C4-2B (cell line): ENCODE measurements at regions not wholly inside any gene's neighbourhood (a gene's known extent, or its start where the extent isn't known, plus 50 kb on each side); places are given as distances from the start of the nearest gene placed in this dataset.
"Not testable (repeated sequence)": the region's sequence is repeated elsewhere in the genome, so short reads cannot be mapped to it uniquely, and the experiment has no call there.

ENCODE experiments used
- H3K27ac ChIP-seq: fragments of 450-650 bp; 2 replicates; pipeline ENCODE4 v1.5.1; 2017
- CTCF ChIP-seq: fragments of 450-650 bp; conservative IDR thresholded peaks from 2 replicates; pipeline ENCODE4 v1.5.1; 2017; ENCODE audit warnings: mild to moderate bottlenecking
- ZFX ChIP-seq: fragments of 450-650 bp; IDR thresholded peaks from 2 replicates; pipeline ENCODE4 v1.6.1; 2017

GRCh38 chr7:42662862-42663261, 249.0 kb downstream of the C7orf25 start:
- TF ChIP-seq ZFX = no peak
- no peak for TF ChIP-seq CTCF
- no peak overlapping the region for H3K27ac ChIP-seq

GRCh38 chr7:42661312-42661711, 250.6 kb downstream of the C7orf25 start:
- H3K27ac ChIP-seq = no peak overlapping the region
- TF ChIP-seq ZFX (no peak), CTCF (no peak)

GRCh38 chr7:42650701-42651100, 261.2 kb downstream of the C7orf25 start:
- no peak for TF ChIP-seq CTCF
- no peak for TF ChIP-seq ZFX
- no peak overlapping the region for H3K27ac ChIP-seq

GRCh38 chr7:42650171-42650570, 261.7 kb downstream of the C7orf25 start:
- H3K27ac ChIP-seq = no peak overlapping the region
- TF ChIP-seq ZFX = no peak
- TF ChIP-seq CTCF = no peak

GRCh38 chr7:42645906-42646305, 266.0 kb downstream of the C7orf25 start:
- no peak overlapping the region for H3K27ac ChIP-seq
- TF ChIP-seq CTCF (no peak), ZFX (no peak)

- TF ChIP-seq ZFX (no peak), CTCF (no peak)
- H3K27ac ChIP-seq = no peak overlapping the region
Measured at GRCh38 chr7:42642699-42643098, 269.2 kb downstream of the C7orf25 start.

- TF ChIP-seq CTCF = peak; percentile 34
- no peak for TF ChIP-seq ZFX
- H3K27ac ChIP-seq = no peak overlapping the region
Measured at GRCh38 chr7:42639930-42640329, 271.9 kb downstream of the C7orf25 start.

- H3K27ac ChIP-seq = not testable (repeated sequence)
Measured at GRCh38 chr7:42636380-42636779, 275.5 kb downstream of the C7orf25 start.
